HFFc6 (cell line): ENCODE measurements at regions not wholly inside any gene's neighbourhood (a gene's known extent, or its start where the extent isn't known, plus 50 kb on each side); places are given as distances from the start of the nearest gene placed in this dataset.

Source experiments
- DNase-seq: peaks from one replicate; pipeline ENCODE4 v3.0.0-alpha.2; 2018
- H3K27ac Mint-ChIP-seq: 2 replicates; pipeline ENCODE4 v1.8.0; 2020; ENCODE audit warnings: mild to moderate bottlenecking, mixed read lengths
- H3K27me3 Mint-ChIP-seq: 2 replicates; pipeline ENCODE4 v1.8.0; 2021; ENCODE audit warnings: mild to moderate bottlenecking, moderate library complexity, mixed read lengths; ENCODE audit not compliant: insufficient read depth
- H3K36me3 Mint-ChIP-seq: 2 replicates; pipeline ENCODE4 v1.8.0; 2021; ENCODE audit warnings: low read depth, mixed read lengths
- H3K4me1 Mint-ChIP-seq: 2 replicates; pipeline ENCODE4 v1.8.0; 2020; ENCODE audit warnings: low read depth, mixed read lengths
- H3K4me3 Mint-ChIP-seq: 2 replicates; pipeline ENCODE4 v1.8.0; 2020; ENCODE audit warnings: mild to moderate bottlenecking, moderate library complexity, mixed read lengths
- H3K9me3 Mint-ChIP-seq: 2 replicates; pipeline ENCODE4 v1.8.0; 2020; ENCODE audit warnings: mild to moderate bottlenecking, mixed read lengths
- CTCF ChIP-seq: fragments of 200-600 bp; sonication (generic); IDR thresholded peaks from 2 replicates; pipeline ENCODE4 v1.5.0; 2021; ENCODE audit warnings: antibody characterized with exemption, mild to moderate bottlenecking

DNA sequence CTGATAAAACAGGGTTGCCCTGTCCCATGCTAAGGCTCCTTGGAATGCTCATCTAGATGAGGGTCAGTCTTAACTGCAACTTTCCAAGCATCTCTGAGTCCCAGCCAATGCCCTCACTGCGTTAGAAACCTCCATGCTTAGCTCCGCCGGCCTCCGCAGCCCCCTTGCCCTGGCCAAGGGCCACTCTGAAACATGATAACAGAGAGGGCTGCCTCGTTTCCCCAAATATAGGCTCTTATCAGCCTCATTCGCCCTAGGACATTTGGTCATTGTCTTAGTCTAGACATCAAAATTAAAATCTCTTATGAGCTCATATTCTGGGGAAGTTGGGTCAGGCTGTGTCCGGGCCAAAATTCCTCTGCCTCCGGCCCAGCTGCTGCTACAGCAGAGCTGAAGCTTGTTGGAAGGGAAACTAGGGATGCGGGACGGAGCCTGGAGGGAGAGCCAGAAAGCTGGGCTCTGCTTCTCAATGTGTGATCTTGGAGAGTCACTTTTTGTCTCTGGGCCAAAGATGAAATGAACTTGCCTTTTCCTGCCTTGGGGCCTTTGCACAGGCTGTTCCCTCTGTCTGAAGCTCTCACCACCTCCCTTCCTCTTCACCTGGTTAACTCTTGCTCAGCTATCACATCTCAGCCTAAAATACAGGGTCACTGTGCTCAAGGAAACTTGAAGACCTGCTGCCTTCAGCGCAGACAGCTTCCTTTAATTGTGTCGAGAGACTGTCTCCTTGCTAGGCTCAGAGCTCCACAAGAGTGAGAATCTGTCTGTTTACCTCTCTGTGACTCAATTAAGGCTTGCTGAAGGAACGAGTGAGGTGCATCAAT lies 191.3 kb downstream of the RGS3 start:
- H3K9me3 Mint-ChIP-seq = no peaks in the 10 kb centered on the region
- no peaks in the 10 kb centered on the region for H3K36me3 Mint-ChIP-seq
- peaks cover 5% of the 10 kb centered on the region; the same call in 1 of the 2 replicates for H3K27me3 Mint-ChIP-seq
- H3K4me3 Mint-ChIP-seq = no peak overlapping the region
- peak overlapping the region; percentile 70 for H3K27ac Mint-ChIP-seq
- peaks cover 66% of the 10 kb centered on the region for H3K4me1 Mint-ChIP-seq
- no peak for TF ChIP-seq CTCF
- no peak for DNase-seq

DNA sequence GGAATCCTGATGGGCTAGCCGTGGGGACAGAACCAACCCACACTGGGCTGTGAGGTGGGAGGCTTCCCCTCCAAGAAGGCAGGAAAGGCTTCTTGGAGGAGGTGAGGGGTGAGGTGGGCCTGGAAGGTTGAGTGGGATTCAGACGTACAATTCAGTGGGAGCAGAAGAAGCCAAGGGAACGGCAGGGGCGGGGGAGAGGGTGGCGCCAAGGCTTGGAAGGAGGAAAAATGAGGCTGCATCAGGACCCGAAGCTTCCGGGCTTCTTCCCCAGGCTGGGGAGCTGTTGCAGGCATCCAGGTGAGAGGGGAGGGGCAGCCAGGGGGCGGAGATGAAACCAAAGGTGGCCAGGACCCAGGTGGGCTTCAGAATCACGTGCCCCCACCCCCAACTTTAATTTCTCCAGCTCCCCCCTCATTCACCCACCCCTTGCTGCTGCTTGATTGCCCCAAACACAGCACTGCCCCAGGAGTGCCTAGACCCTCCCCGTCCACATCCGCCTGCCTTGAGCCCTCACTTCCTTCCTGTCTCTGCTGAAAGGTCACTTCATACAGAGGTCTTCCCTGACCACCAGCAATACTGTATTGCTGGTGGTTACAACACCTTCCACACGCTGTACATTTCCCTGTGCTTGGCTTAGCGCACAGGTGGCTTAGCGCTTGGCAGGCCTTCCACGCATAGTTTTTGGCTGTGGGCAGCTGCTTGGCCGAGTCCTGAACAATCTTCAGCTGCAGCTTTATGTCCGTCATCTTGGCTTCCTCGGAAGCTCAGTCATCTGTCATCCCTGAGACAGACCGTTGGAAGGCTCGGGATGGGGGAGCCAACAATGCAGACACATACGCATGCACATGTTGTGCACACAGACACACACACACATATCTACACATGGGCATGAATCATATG lies 193.5 kb downstream of the RGS3 start:
- no peak overlapping the region for H3K27ac Mint-ChIP-seq
- no peaks in the 10 kb centered on the region for H3K9me3 Mint-ChIP-seq
- no peaks in the 10 kb centered on the region for H3K36me3 Mint-ChIP-seq
- no peak for TF ChIP-seq CTCF
- H3K27me3 Mint-ChIP-seq = peaks cover 8% of the 10 kb centered on the region
- H3K4me1 Mint-ChIP-seq = peaks cover 45% of the 10 kb centered on the region
- no peak overlapping the region for H3K4me3 Mint-ChIP-seq
- no peak for DNase-seq

- H3K27me3 Mint-ChIP-seq = peaks cover 8% of the 10 kb centered on the region
- DNase-seq = peak; percentile 82
- peak overlapping the region; percentile 65 for H3K27ac Mint-ChIP-seq
- H3K4me1 Mint-ChIP-seq = peaks cover 36% of the 10 kb centered on the region
- no peak overlapping the region for H3K4me3 Mint-ChIP-seq
- no peaks in the 10 kb centered on the region for H3K9me3 Mint-ChIP-seq
- no peaks in the 10 kb centered on the region for H3K36me3 Mint-ChIP-seq
- peak; percentile 98 for TF ChIP-seq CTCF
Measured at GRCh38 chr9:113657765-113658544, 194.4 kb downstream of the RGS3 start.

DNA sequence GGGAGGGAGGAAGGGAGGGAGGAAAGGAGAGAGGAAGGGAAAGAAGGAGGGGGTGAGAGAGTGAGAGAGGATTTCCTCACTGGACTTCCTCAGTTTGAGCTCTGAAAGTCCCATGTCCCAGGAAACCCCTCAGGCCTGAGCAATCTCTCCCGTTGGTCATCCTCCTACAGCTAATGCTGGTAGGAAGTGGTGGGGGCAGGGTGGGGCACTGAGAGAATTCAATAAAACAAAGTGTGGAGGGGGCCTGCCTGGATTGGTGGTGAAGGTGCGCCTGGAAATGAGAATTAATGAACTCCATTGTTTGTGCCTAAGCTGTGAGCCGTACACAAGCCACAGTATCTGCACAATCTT lies 195.0 kb downstream of the RGS3 start:
- Mint-ChIP-seq H3K27ac (peak overlapping the region; percentile 65), H3K4me1 (peaks cover 34% of the 10 kb centered on the region), H3K9me3 (no peaks in the 10 kb centered on the region), H3K36me3 (no peaks in the 10 kb centered on the region), H3K27me3 (peaks cover 11% of the 10 kb centered on the region), H3K4me3 (no peak overlapping the region)
- DNase-seq = no peak
- TF ChIP-seq CTCF = no peak

DNA sequence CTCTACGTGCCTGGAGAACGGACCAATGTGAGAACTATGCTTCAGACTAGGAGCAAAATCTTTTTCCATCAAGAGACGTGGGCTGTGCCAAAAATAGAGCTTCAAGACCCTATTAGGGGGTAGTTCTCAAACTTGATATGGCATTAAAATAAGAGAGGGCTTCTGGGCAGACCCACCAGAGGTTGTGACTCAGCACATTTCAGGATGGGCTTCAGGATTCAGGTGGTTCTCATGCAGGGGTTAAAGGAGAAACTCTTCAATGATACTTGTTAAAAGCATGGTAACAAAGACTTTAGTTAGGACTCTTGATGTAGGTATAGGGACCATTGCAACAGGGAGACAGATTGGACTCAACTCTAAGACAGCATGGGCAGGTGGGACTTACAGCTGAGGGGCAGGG lies 195.5 kb downstream of the RGS3 start:
- Mint-ChIP-seq H3K36me3 (no peaks in the 10 kb centered on the region), H3K4me1 (peaks cover 33% of the 10 kb centered on the region), H3K9me3 (no peaks in the 10 kb centered on the region), H3K4me3 (no peak overlapping the region), H3K27me3 (peaks cover 11% of the 10 kb centered on the region), H3K27ac (peak overlapping the region; percentile 1; the same call in 1 of the 2 replicates)
- no peak for TF ChIP-seq CTCF
- no peak for DNase-seq
